Ovary (tissue), 7 donors: ENCODE measurements at regions not wholly inside any gene's neighbourhood (a gene's known extent, or its start where the extent isn't known, plus 50 kb on each side); places are given as distances from the start of the nearest gene placed in this dataset.

ENCODE experiments used
- DNase-seq, 5 donors: peaks; one replicate each; pipeline ENCODE4 v3.0.0-alpha.2; 2019 to 2020
- H3K27ac ChIP-seq, 2 donors: fragments of 200-600 bp; one replicate each; pipeline versions ENCODE4 v1.5.1 to v1.8.0; 2019 to 2022
- H3K27me3 ChIP-seq: fragments of 200-600 bp; one replicate; pipeline ENCODE4 v1.8.0; 2022
- H3K36me3 ChIP-seq: fragments of 200-600 bp; sonication (generic); one replicate; pipeline ENCODE4 v1.5.1; 2019
- H3K4me1 ChIP-seq: one replicate; pipeline ENCODE4 v1.8.1; 2013; ENCODE audit warnings: mild to moderate bottlenecking, moderate library complexity; ENCODE audit not compliant: insufficient read depth
- H3K4me3 ChIP-seq: fragments of 200-600 bp; sonication (generic); one replicate; pipeline ENCODE4 v1.5.1; 2017
- H3K9me3 ChIP-seq, 2 donors: fragments of 200-600 bp in 1 of 2; sonication (generic) in 1 of 2; one replicate each; pipeline versions ENCODE4 v1.5.1 to v1.8.1; 2013 to 2019; ENCODE audit warnings: mild to moderate bottlenecking in 1 of 2, moderate library complexity in 1 of 2
- EP300 ChIP-seq: sonication (generic); formaldehyde crosslinking; IDR thresholded peaks from one replicate; pipeline ENCODE4 v1.6.1; 2017; ENCODE audit warnings: antibody characterized with exemption
- POLR2A ChIP-seq: fragments of 450-650 bp; IDR thresholded peaks from one replicate; pipeline ENCODE4 v1.6.1; 2017; ENCODE audit warnings: antibody characterized with exemption, mild to moderate bottlenecking, moderate library complexity
- WGBS, 3 donors: extraction: QIAGEN DNeasy Blood & Tissue Kit in 1 of 3; methylation state at CpG; one replicate each; pipeline versions ENCODE4 v1.1.5 to v1.1.7; 2013 to 2017; 5-methylcytosine and 5-hydroxymethylcytosine counted together
- intact Hi-C, 4 donors: fragments of 100-400 bp; cut with DNase I; formaldehyde crosslinking; loops; one replicate each; pipeline versions ENCODE4 v1.11.0 to v1.15.1; 2022 to 2023
- TF ChIP-seq, protein P1 (sequence below), 3 donors: fragments of 450-650 bp in 2 of 3; fragments of 200-600 bp in 1 of 3; IDR thresholded peaks; one replicate each; pipeline versions ENCODE4 v1.5.1 to v1.8.0; 2016 to 2022; ENCODE audit warnings: antibody characterized with exemption in 3 of 3, mild to moderate bottlenecking in 1 of 3
- donor health status: DM: no; HTN: no; CAD: no; lungs with moderate emphysema.
- donor health status: DM: no; HTN: no; CAD: no.
- donor health status: Bipolar disorder and iron deficiency.
- donor health status: DM: no; HTN: no; CAD: no.
- donor health status: DM: yes; HTN: yes; CAD: no.

- TF ChIP-seq, protein P1, sequence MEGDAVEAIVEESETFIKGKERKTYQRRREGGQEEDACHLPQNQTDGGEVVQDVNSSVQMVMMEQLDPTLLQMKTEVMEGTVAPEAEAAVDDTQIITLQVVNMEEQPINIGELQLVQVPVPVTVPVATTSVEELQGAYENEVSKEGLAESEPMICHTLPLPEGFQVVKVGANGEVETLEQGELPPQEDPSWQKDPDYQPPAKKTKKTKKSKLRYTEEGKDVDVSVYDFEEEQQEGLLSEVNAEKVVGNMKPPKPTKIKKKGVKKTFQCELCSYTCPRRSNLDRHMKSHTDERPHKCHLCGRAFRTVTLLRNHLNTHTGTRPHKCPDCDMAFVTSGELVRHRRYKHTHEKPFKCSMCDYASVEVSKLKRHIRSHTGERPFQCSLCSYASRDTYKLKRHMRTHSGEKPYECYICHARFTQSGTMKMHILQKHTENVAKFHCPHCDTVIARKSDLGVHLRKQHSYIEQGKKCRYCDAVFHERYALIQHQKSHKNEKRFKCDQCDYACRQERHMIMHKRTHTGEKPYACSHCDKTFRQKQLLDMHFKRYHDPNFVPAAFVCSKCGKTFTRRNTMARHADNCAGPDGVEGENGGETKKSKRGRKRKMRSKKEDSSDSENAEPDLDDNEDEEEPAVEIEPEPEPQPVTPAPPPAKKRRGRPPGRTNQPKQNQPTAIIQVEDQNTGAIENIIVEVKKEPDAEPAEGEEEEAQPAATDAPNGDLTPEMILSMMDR (IDR thresholded peaks at IDR 0.05): no peak
- TF ChIP-seq EP300 (no peak), POLR2A (no peak)
- no peak for DNase-seq
- 65 to 70% (median 69%) methylated on average over 2 of the region's 2 CpGs for WGBS, 3 donors
- Histone ChIP-seq H3K27ac (no peak overlapping the region), H3K4me3 (no peak overlapping the region), H3K4me1 (no peaks in the 10 kb centered on the region), H3K9me3 (no peaks in the 10 kb centered on the region), H3K36me3 (no peaks in the 10 kb centered on the region), H3K27me3 (no peaks in the 10 kb centered on the region)
- intact Hi-C loops: no loop called here
Measured at GRCh38 chr12:76611533-76611932, 52.0 kb upstream of the OSBPL8 start.

DNA sequence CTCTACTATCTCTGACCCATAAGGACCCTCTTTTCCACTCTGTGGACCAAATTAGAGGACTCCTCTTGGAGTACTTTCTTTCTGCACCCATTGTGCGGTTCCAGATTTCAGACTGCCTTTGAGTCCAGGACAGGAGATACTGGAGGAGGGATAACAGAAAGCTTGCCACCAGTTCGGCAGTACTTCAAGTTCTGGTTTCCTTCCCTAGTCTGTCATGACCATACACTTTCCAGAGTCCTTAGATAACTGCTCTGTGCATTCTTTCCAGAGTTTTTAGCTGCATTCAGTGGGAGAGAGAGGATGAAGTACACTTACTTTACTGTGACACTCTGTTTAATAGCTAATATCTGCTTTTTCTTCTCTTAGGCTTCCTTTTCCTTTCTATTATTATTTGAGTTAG lies 54.8 kb upstream of the OSBPL8 start:
- H3K27ac ChIP-seq: no peak overlapping the region
- no peak for DNase-seq
- intact Hi-C loops: no loop called here
- H3K27me3 ChIP-seq: no peaks in the 10 kb centered on the region
- H3K36me3 ChIP-seq: no peaks in the 10 kb centered on the region
- H3K9me3 ChIP-seq: no peaks in the 10 kb centered on the region
- TF ChIP-seq POLR2A (no peak), EP300 (no peak)
- TF ChIP-seq, protein P1 (IDR thresholded peaks at IDR 0.05): no peak
- WGBS, 3 donors: 83 to 96% (median 91%) methylated on average over 2 of the region's 2 CpGs
- no peaks in the 10 kb centered on the region for H3K4me1 ChIP-seq
- no peak overlapping the region for H3K4me3 ChIP-seq

DNA sequence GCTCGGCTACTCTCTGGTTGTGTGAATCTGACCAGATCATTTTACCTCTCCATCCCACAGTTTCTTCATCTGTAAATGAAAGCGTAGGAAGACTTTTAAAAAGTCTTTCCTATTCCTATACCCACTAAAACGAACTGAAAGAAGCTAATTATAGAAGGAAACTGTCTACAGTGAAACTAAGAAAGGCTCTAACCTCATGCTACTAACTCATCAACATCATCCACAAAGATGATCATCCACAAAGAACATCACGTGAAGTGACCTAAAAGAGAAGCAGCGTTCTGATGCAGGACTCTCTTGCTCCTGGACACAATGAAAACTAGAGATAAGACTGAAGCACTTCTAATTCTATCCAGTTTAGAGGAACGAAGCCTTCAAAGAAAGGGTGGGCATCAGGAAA lies 58.5 kb upstream of the OSBPL8 start:
- Histone ChIP-seq H3K27me3 (no peaks in the 10 kb centered on the region), H3K4me1 (peaks cover 2% of the 10 kb centered on the region), H3K4me3 (no peak overlapping the region), H3K36me3 (no peaks in the 10 kb centered on the region), H3K27ac (no peak overlapping the region), H3K9me3 (no peaks in the 10 kb centered on the region)
- TF ChIP-seq, protein P1 (IDR thresholded peaks at IDR 0.05): no peak
- TF ChIP-seq EP300 (no peak), POLR2A (no peak)
- DNase-seq: no peak
- intact Hi-C loops: loop anchor here in 2 of 4 donors (5.0 kb wide), 2 partner anchors 174 to 394 kb away; no protein-coding TSS in a partner anchor
- WGBS, 3 donors: 72 to 85% (median 82%) methylated on average over 6 of the region's 6 CpGs

DNA sequence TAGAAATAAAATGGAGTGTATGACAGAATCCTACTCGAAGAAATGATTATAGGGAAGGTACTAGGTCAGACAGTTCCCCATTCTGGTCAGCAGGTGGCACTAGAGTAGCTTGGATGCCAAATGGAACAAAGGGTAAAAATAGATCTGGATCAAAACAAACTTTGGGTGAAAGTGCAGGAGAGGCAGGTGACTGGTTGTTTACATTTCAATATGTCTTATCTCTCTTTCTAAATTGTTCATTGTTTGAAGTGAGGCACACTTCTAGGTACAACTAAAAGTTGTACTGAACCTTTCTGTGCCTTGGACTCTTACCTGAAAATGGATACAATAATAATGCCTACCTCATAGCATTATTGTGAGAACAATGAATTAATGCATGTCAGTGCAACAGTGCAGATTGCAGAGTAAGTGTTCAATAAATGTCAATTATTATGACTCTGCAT lies 62.0 kb upstream of the OSBPL8 start:
- no peaks in the 10 kb centered on the region for H3K9me3 ChIP-seq
- peak; percentile 35 to 76 (median 57) for DNase-seq
- H3K27ac ChIP-seq: no peak overlapping the region
- intact Hi-C loops: loop anchor here (5.0 to 10.0 kb wide), 5 partner anchors 171 to 391 kb away; no protein-coding TSS in a partner anchor
- TF ChIP-seq, protein P1 (IDR thresholded peaks at IDR 0.05): peak; percentile 73 to 90 (median 88)
- TF ChIP-seq POLR2A (no peak), EP300 (no peak)
- H3K4me1 ChIP-seq: peaks cover 2% of the 10 kb centered on the region
- no peaks in the 10 kb centered on the region for H3K36me3 ChIP-seq
- no peak overlapping the region for H3K4me3 ChIP-seq
- H3K27me3 ChIP-seq: no peaks in the 10 kb centered on the region
- 0 to 3% (median 2%) methylated on average over 1 of the region's 1 CpG for WGBS, 3 donors
